ENCODE measurements at regions not wholly inside any gene's neighbourhood (a gene's known extent, or its start where the extent isn't known, plus 50 kb on each side); places are given as distances from the start of the nearest gene placed in this dataset.

GRCh38 chr9:84442712-84443111 is 102.2 kb upstream of the SLC28A3 start:
- CTCF ChIA-PET (ENCODE audit: partially characterized antibody), result no interaction called here
- Histone ChIP-seq H4K8ac (ENCODE audit: extremely low read depth, insufficient read depth, low read length) (no peak overlapping the region), H3K4me1 (replicated peaks in 1 of 4; ENCODE audit: control insufficient read depth in 3 of 4, insufficient read depth in 4 of 4, low read length in 3 of 4) (no peaks in the 10 kb centered on the region), H2BK20ac (ENCODE audit: low read length) (no peak overlapping the region), H3K9me3 (ENCODE audit: insufficient read depth in 2 of 2, low read depth in 1 of 2, low read length in 1 of 2) (no peaks in the 10 kb centered on the region), H4K5ac (ENCODE audit: insufficient read length, low read depth, low read length) (no peak overlapping the region), H3K4ac (replicated peaks; ENCODE audit: insufficient read length, low read depth, low read length) (no peak overlapping the region), H2BK12ac (ENCODE audit: low read depth, low read length) (no peak overlapping the region), H2BK120ac (replicated peaks; ENCODE audit: low read depth, low read length) (no peak overlapping the region), H4K20me1 (replicated peaks in 1 of 2; ENCODE audit: control insufficient read depth in 1 of 2, insufficient read depth in 2 of 2, low read length in 2 of 2) (no peaks in the 10 kb centered on the region), H3K27ac (ENCODE audit: low read depth, low read length) (no peak overlapping the region), H3K18ac (ENCODE audit: extremely low read depth, low read length) (no peak overlapping the region), H3K23me2 (ENCODE audit: low read depth, low read length) (no peaks in the 10 kb centered on the region), H2AK5ac (ENCODE audit: low read depth, low read length) (no peak overlapping the region), H3K4me3 (ENCODE audit: extremely low read depth in 1 of 4, insufficient read depth in 2 of 4, low read depth in 3 of 4, low read length in 4 of 4) (no peak overlapping the region), H3K56ac (replicated peaks; ENCODE audit: insufficient read length, low read depth, low read length) (no peak overlapping the region), H3K79me1 (ENCODE audit: low read depth, low read length) (no peaks in the 10 kb centered on the region), H3K27me3 (replicated peaks in 1 of 4; ENCODE audit: control insufficient read depth in 3 of 4, extremely low read depth in 1 of 4, insufficient read depth in 3 of 4, low read length in 3 of 4) (no peaks in the 10 kb centered on the region), H3K9ac (replicated peaks in 1 of 4; ENCODE audit: extremely low read depth in 1 of 4, low read depth in 3 of 4, low read length in 3 of 4) (no peak overlapping the region), H3K14ac (ENCODE audit: insufficient read length) (no peak overlapping the region), H3K79me2 (ENCODE audit: control insufficient read depth in 1 of 2, insufficient read depth in 2 of 2, low read length in 2 of 2) (no peaks in the 10 kb centered on the region), H2BK5ac (ENCODE audit: low read depth, low read length) (no peak overlapping the region), H2AFZ (ENCODE audit: low read length) (no peak overlapping the region), H3K4me2 (ENCODE audit: insufficient read depth in 1 of 2, low read depth in 2 of 2, low read length in 2 of 2) (no peak overlapping the region), H3K23ac (ENCODE audit: insufficient read length) (no peak overlapping the region), H3K36me3 (ENCODE audit: control insufficient read depth in 2 of 4, insufficient read depth in 4 of 4, low read length in 3 of 4) (no peaks in the 10 kb centered on the region), H4K91ac (replicated peaks; ENCODE audit: insufficient read length, low read length) (no peak overlapping the region), H2BK15ac (ENCODE audit: low read length) (no peak overlapping the region)
- POLR2A ChIA-PET (ENCODE audit: partially characterized antibody), result no interaction called here
- TF ChIP-seq E2F6 (IDR thresholded peaks at IDR 0.05), result no peak
- 89% methylated on average over 6 of the region's 6 CpGs; no CpG with 5 or more reads in 1 of the 2 experiments for WGBS, 2 experiments (ENCODE audit: extremely low coverage in 1 of 2, insufficient coverage in 1 of 2, insufficient read length in 1 of 2, insufficient replicate concordance in 2 of 2, low coverage in 1 of 2, low lambda C conversion rate in 2 of 2, missing lambda C conversion rate in 1 of 2)
- DNase-seq (ENCODE audit: low read depth in 1 of 2, low spot score in 2 of 2), result no peak
- no peak for FAIRE-seq

All from H1 (cell line).